ENCODE measurements at regions not wholly inside any gene's neighbourhood (a gene's known extent, or its start where the extent isn't known, plus 50 kb on each side); places are given as distances from the start of the nearest gene placed in this dataset. TPM values are rescaled to one million over a fixed set of nuclear protein-coding genes. Genes with fewer than 3 reads are reported as not detected.

DNA sequence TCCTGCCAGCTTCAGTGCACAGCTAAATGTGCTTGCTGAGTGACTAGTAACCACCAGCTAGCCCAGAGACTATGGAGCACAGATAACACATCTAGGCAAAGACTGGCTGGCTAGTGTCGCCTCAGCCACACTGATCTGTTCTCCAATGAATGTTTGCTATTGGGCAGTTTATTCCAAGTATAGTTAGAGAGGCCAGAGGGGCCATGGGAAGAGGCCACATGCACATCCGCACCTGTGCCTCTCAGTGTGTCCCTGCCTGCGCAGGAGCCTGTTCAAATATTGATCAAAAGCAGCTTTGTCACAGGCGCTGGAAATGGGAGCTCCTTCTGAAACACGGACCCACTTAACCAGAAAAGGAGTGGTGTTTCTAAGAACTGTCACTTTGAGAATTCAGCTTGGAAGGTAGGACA, 51.3 kb upstream of the ATP1A1 start:
- Histone ChIP-seq H4K20me1 (ENCODE audit: insufficient read depth, low read length) (no peaks in the 10 kb centered on the region), H3K79me2 (ENCODE audit: insufficient read depth, low read length) (no peaks in the 10 kb centered on the region), H3K4me1 (ENCODE audit: insufficient read depth, low read length) (no peaks in the 10 kb centered on the region), H3K9me3 (ENCODE audit: low read depth, low read length) (no peaks in the 10 kb centered on the region), H3K27me3 (ENCODE audit: insufficient read depth, low read length) (no peaks in the 10 kb centered on the region), H3K4me3 (ENCODE audit: insufficient read depth, low read length) (no peak overlapping the region), H3K4me2 (ENCODE audit: insufficient read depth, low read length) (no peak overlapping the region), H3K36me3 (ENCODE audit: insufficient read depth, low read length) (no peaks in the 10 kb centered on the region), H2AFZ (ENCODE audit: low read length) (no peak overlapping the region), H3K27ac (ENCODE audit: low read depth, low read length) (no peak overlapping the region)
- DNase-seq (ENCODE audit: insufficient read length, low spot score, missing footprints) = no peak
- TF ChIP-seq, protein P1, sequence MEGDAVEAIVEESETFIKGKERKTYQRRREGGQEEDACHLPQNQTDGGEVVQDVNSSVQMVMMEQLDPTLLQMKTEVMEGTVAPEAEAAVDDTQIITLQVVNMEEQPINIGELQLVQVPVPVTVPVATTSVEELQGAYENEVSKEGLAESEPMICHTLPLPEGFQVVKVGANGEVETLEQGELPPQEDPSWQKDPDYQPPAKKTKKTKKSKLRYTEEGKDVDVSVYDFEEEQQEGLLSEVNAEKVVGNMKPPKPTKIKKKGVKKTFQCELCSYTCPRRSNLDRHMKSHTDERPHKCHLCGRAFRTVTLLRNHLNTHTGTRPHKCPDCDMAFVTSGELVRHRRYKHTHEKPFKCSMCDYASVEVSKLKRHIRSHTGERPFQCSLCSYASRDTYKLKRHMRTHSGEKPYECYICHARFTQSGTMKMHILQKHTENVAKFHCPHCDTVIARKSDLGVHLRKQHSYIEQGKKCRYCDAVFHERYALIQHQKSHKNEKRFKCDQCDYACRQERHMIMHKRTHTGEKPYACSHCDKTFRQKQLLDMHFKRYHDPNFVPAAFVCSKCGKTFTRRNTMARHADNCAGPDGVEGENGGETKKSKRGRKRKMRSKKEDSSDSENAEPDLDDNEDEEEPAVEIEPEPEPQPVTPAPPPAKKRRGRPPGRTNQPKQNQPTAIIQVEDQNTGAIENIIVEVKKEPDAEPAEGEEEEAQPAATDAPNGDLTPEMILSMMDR (IDR thresholded peaks at IDR 0.05; ENCODE audit: extremely low read depth, low read depth, low read length) = no peak

- Histone ChIP-seq H3K4me1 (ENCODE audit: insufficient read depth, low read length) (no peaks in the 10 kb centered on the region), H3K36me3 (ENCODE audit: insufficient read depth, low read length) (no peaks in the 10 kb centered on the region), H3K79me2 (ENCODE audit: insufficient read depth, low read length) (no peaks in the 10 kb centered on the region), H3K27ac (ENCODE audit: low read depth, low read length) (no peak overlapping the region), H3K4me2 (ENCODE audit: insufficient read depth, low read length) (no peak overlapping the region), H2AFZ (ENCODE audit: low read length) (no peak overlapping the region), H3K4me3 (ENCODE audit: insufficient read depth, low read length) (no peak overlapping the region), H3K9me3 (ENCODE audit: low read depth, low read length) (no peaks in the 10 kb centered on the region), H4K20me1 (ENCODE audit: insufficient read depth, low read length) (no peaks in the 10 kb centered on the region), H3K27me3 (ENCODE audit: insufficient read depth, low read length) (no peaks in the 10 kb centered on the region)
- TF ChIP-seq, protein P1 (IDR thresholded peaks at IDR 0.05; ENCODE audit: extremely low read depth, low read depth, low read length) = no peak
- no peak for DNase-seq (ENCODE audit: insufficient read length, low spot score, missing footprints)
These were observed 50.2 kb upstream of the ATP1A1 start for GRCh38 chr1:116322752-116323405.

Small RNA genes in the stretch of these regions (small RNA-seq; reads per million reads assigned to genes)
- not detected for gene RF00012
